Subcutaneous abdominal adipose tissue (tissue), 5 donors: ENCODE measurements at regions not wholly inside any gene's neighbourhood (a gene's known extent, or its start where the extent isn't known, plus 50 kb on each side); places are given as distances from the start of the nearest gene placed in this dataset.

Experiments
- H3K27ac ChIP-seq: one replicate; pipeline ENCODE4 v1.7.0; 2013; ENCODE audit warnings: low read depth, mild to moderate bottlenecking, inconsistent platforms, low read length, moderate library complexity
- H3K27me3 ChIP-seq, 5 donors: one replicate each; pipeline ENCODE4 v1.7.0; 2013; ENCODE audit warnings: low read length in 5 of 5, inconsistent platforms in 1 of 5; ENCODE audit not compliant: control insufficient read depth in 5 of 5, insufficient read depth in 4 of 5
- H3K36me3 ChIP-seq, 5 donors: one replicate each; pipeline ENCODE4 v1.7.0; 2013; ENCODE audit warnings: low read length in 5 of 5; ENCODE audit not compliant: control insufficient read depth in 5 of 5, insufficient read depth in 5 of 5
- H3K4me1 ChIP-seq, 5 donors: one replicate each; pipeline ENCODE4 v1.7.0; 2013; ENCODE audit warnings: low read length in 5 of 5, mild to moderate bottlenecking in 3 of 5, moderate library complexity in 1 of 5; ENCODE audit not compliant: control insufficient read depth in 5 of 5, insufficient read depth in 5 of 5
- H3K4me3 ChIP-seq, 5 donors: one replicate each; pipeline ENCODE4 v1.7.0; 2013; ENCODE audit warnings: low read length in 5 of 5, low read depth in 1 of 5
- H3K9ac ChIP-seq, 5 donors: one replicate each; pipeline ENCODE4 v1.7.0; 2013; ENCODE audit warnings: low read length in 5 of 5, mild to moderate bottlenecking in 4 of 5, moderate library complexity in 3 of 5
- H3K9me3 ChIP-seq, 5 donors: one replicate each; pipeline ENCODE4 v1.7.0; 2013; ENCODE audit warnings: low read length in 5 of 5; ENCODE audit not compliant: control insufficient read depth in 5 of 5
- donor health status: healthy.
- donor health status: healthy.
- donor health status: healthy.
- donor health status: healthy.
- donor health status: healthy.

- H3K9me3 ChIP-seq: no peaks in the 10 kb centered on the region
- H3K27ac ChIP-seq: no peak overlapping the region
- H3K9ac ChIP-seq: no peak overlapping the region
- no peak overlapping the region for H3K4me3 ChIP-seq
- no peaks in the 10 kb centered on the region for H3K27me3 ChIP-seq
- no peaks in the 10 kb centered on the region for H3K36me3 ChIP-seq
- H3K4me1 ChIP-seq: no peaks in the 10 kb centered on the region
Observed at GRCh38 chr12:58154359-58154758, 213.0 kb downstream of the ATP23 start.

DNA sequence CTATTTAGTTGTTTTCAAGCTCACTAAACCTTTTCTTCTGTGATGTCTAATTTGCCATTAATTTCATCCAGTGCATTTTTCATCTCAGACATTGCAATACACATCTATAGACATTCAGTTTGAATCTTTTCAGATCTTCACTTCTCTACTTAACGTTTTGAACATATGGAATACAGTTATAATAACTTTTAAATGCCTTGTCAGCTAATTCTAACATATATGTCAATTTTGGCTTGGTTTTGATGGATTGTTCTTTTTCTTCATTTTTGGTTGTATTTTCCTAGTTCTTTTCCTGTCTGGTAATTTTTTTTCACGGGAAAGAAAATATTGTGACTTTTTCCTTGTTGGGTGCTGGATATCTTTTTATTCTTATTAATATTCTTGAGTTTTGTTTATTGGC lies 215.3 kb downstream of the ATP23 start:
- Histone ChIP-seq H3K9me3 (no peaks in the 10 kb centered on the region), H3K9ac (no peak overlapping the region), H3K27me3 (no peaks in the 10 kb centered on the region), H3K27ac (no peak overlapping the region), H3K4me1 (no peaks in the 10 kb centered on the region), H3K36me3 (no peaks in the 10 kb centered on the region), H3K4me3 (no peak overlapping the region)

DNA sequence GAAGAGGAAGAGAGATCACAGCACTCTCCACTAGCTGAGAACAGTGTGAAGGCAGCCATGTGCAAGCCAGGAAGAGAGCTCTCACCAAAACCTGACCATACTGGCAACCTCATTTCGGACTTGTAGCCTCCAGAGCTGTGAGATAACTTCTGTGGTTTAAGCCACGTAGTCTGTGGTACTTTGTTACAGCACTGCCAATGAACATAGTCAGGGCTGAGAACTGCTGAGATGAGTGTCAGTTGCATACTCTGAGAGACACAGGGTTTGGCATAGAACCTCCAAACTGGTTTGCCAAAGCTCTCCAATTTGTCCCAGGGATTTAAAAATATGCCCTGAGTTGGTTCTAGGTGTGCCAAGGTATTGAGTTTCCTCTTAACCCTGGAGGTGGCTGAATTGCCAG lies 218.6 kb downstream of the ATP23 start:
- no peaks in the 10 kb centered on the region for H3K4me1 ChIP-seq
- H3K27me3 ChIP-seq: no peaks in the 10 kb centered on the region
- H3K4me3 ChIP-seq: no peak overlapping the region
- H3K9ac ChIP-seq: no peak overlapping the region
- no peaks in the 10 kb centered on the region for H3K36me3 ChIP-seq
- H3K9me3 ChIP-seq: no peaks in the 10 kb centered on the region
- no peak overlapping the region for H3K27ac ChIP-seq

DNA sequence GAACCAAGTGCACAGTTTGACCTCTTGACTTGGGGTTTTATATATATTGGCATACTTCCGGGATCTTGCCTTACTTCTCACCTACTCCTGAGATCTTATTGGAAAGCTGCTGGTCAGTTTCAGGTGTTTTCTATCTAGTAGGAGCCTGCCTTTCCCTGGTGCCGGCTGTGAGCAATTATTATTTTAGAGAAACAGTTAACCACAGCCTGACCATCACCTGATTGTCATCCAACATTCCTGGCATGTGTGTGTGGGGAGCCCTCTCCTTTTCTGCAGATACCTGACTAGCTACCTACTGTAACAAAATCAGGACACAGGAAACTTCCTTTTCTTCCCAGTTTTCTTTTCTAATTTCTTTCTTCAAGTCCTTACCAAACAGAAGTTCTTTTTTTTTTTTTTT lies 220.4 kb downstream of the ATP23 start:
- H3K36me3 ChIP-seq: no peaks in the 10 kb centered on the region
- H3K27me3 ChIP-seq: no peaks in the 10 kb centered on the region
- H3K4me1 ChIP-seq: peaks cover 0 to 2% (median 0%) of the 10 kb centered on the region in 5 donors
- no peak overlapping the region for H3K9ac ChIP-seq
- H3K9me3 ChIP-seq: no peaks in the 10 kb centered on the region
- H3K27ac ChIP-seq: no peak overlapping the region
- H3K4me3 ChIP-seq: no peak overlapping the region

DNA sequence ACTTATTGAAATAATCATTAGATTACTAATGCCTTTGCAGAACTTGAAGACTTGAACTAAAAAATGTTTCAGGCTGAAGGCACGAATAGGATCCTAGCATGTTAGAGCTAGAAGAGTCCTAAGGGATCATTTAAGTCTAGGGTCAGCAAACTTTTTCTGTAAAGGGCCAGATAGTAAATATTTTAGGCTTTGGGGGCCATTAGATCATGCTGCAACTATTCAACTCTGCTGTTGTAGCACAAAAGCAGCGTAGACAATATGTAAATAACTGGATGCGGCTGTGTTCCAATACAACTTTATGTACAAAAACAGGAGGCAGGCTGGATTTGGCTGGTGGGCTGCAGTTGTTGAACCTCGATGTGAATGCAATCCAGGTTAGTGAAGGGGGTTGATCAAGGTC lies 221.7 kb downstream of the ATP23 start:
- Histone ChIP-seq H3K27ac (no peak overlapping the region), H3K4me3 (no peak overlapping the region), H3K4me1 (peaks cover 0 to 5% (median 0%) of the 10 kb centered on the region in 5 donors), H3K9me3 (no peaks in the 10 kb centered on the region), H3K9ac (no peak overlapping the region), H3K36me3 (no peaks in the 10 kb centered on the region), H3K27me3 (no peaks in the 10 kb centered on the region)

DNA sequence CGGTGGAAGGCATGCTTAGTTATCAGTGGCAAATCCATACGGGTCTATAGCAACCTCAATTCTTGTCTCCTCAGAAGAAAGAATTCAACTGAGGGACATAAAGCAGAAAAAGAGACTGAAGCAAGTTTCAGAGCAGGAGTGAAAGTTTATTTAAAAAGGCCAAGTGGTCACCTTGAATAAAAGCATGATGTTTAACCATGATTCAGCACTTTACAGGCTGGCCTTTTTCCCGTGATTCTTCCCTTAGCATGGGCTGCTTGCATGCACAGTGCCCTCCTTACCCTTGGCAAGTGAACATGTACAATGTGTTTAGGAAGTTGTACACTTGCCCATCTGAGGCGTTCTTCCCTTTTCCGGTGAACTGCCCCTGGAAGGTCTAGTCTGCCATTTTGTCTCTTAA lies 225.3 kb downstream of the ATP23 start:
- H3K27ac ChIP-seq: no peak overlapping the region
- no peak overlapping the region for H3K9ac ChIP-seq
- no peak overlapping the region for H3K4me3 ChIP-seq
- H3K4me1 ChIP-seq: peaks cover 0 to 5% (median 0%) of the 10 kb centered on the region in 5 donors
- no peaks in the 10 kb centered on the region for H3K27me3 ChIP-seq
- H3K9me3 ChIP-seq: no peaks in the 10 kb centered on the region
- H3K36me3 ChIP-seq: no peaks in the 10 kb centered on the region

GRCh38 chr12:58167622-58168021 lies 226.3 kb downstream of the ATP23 start:
- no peak overlapping the region for H3K4me3 ChIP-seq

GRCh38 chr12:58169826-58170225 lies 228.5 kb downstream of the ATP23 start:
- Histone ChIP-seq H3K36me3 (no peaks in the 10 kb centered on the region), H3K9ac (no peak overlapping the region), H3K27me3 (no peaks in the 10 kb centered on the region), H3K27ac (no peak overlapping the region), H3K4me1 (peaks cover 3 to 14% (median 10%) of the 10 kb centered on the region in 5 donors), H3K4me3 (no peak overlapping the region), H3K9me3 (no peaks in the 10 kb centered on the region)

More at GRCh38 chr12:58167622-58168021, 226.3 kb downstream of the ATP23 start:
- H3K27ac ChIP-seq: no peak overlapping the region
- H3K9ac ChIP-seq: no peak overlapping the region
- no peaks in the 10 kb centered on the region for H3K27me3 ChIP-seq
- H3K9me3 ChIP-seq: no peaks in the 10 kb centered on the region
- no peaks in the 10 kb centered on the region for H3K36me3 ChIP-seq
- peaks cover 0 to 5% (median 3%) of the 10 kb centered on the region in 5 donors for H3K4me1 ChIP-seq

- no peaks in the 10 kb centered on the region for H3K36me3 ChIP-seq
- H3K9ac ChIP-seq: no peak overlapping the region
- H3K4me3 ChIP-seq: no peak overlapping the region
- H3K27ac ChIP-seq: no peak overlapping the region
- no peaks in the 10 kb centered on the region for H3K9me3 ChIP-seq
- no peaks in the 10 kb centered on the region for H3K27me3 ChIP-seq
- H3K4me1 ChIP-seq: peaks cover 3 to 18% (median 13%) of the 10 kb centered on the region in 5 donors
Observed at GRCh38 chr12:58171914-58172313, 230.5 kb downstream of the ATP23 start.

DNA sequence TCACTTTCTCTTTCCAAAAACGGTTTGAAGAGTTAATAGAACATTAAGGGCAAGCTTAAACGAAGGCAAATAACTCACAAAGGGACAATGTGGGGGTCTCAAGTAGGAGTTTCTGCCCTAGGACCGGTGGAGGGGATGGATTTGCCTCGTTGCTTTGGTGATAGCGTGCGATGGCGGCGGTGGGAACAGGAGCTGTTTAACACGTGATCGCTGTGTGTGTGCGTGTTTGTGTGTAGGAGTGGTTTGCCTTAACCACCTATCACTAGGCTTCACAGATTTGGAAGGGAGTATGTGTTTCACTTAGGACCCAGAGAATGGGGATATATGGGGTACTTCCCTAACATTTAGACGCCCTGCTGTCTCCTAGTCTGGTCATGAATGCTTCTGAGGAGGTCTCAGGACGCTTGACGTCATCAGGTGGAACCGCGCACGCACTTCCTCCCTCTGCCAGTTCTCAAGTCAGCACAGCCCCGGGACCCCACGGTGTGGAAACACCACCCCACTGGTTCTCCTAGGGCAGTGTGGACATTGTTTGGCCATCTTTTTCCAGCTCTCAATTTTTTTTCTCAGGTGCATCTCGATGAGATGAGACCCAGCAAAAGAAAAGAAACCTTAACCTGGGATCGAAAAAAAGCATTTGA lies 231.2 kb downstream of the ATP23 start:
- H3K27me3 ChIP-seq: no peaks in the 10 kb centered on the region
- H3K36me3 ChIP-seq: no peaks in the 10 kb centered on the region
- no peak overlapping the region for H3K27ac ChIP-seq
- no peak overlapping the region for H3K4me3 ChIP-seq
- H3K9me3 ChIP-seq: no peaks in the 10 kb centered on the region
- peaks cover 3 to 18% (median 13%) of the 10 kb centered on the region in 5 donors for H3K4me1 ChIP-seq
- no peak overlapping the region for H3K9ac ChIP-seq
